NCI-H524 treated with DMSO at 0.1 percent for 48 hours (cell line): ENCODE measurements at regions not wholly inside any gene's neighbourhood (a gene's known extent, or its start where the extent isn't known, plus 50 kb on each side); places are given as distances from the start of the nearest gene placed in this dataset.

Source experiments
- DNase-seq: peaks from one replicate; lab custom pipeline; 2025; lab: John Stamatoyannopoulos, UW

- DNase-seq: no peak
Observed at GRCh38 chr10:128221807-128222206, 95.6 kb upstream of the MKI67 start.

GRCh38 chr10:128222332-128222849, 96.2 kb upstream of the MKI67 start:
- DNase-seq: no peak

- DNase-seq: no peak
Observed at GRCh38 chr10:128230401-128230800, 104.2 kb upstream of the MKI67 start.

- DNase-seq: no peak
Observed at GRCh38 chr10:128233422-128233821, 107.2 kb upstream of the MKI67 start.

GRCh38 chr10:128237710-128238109, 111.5 kb upstream of the MKI67 start:
- DNase-seq: no peak

- DNase-seq: no peak
Observed at GRCh38 chr10:128241023-128241422, 114.8 kb upstream of the MKI67 start.

- DNase-seq: no peak
Observed at GRCh38 chr10:128242641-128243040, 116.4 kb upstream of the MKI67 start.

- DNase-seq: no peak
Observed at GRCh38 chr10:128245026-128245425, 118.8 kb upstream of the MKI67 start.

- DNase-seq: no peak
Observed at GRCh38 chr10:128247576-128247975, 121.4 kb upstream of the MKI67 start.

GRCh38 chr10:128254476-128254875, 128.3 kb upstream of the MKI67 start:
- DNase-seq: no peak

- DNase-seq: no peak
Observed at GRCh38 chr10:128257428-128257827, 131.2 kb upstream of the MKI67 start.

GRCh38 chr10:128258421-128258976, 132.3 kb upstream of the MKI67 start:
- no peak for DNase-seq

- no peak for DNase-seq
Observed at GRCh38 chr10:128263891-128264688, 137.9 kb upstream of the MKI67 start.

- DNase-seq: no peak
Observed at GRCh38 chr10:128265596-128265995, 139.4 kb upstream of the MKI67 start.

GRCh38 chr10:128267581-128267980, 141.4 kb upstream of the MKI67 start:
- no peak for DNase-seq

- DNase-seq: no peak
Observed at GRCh38 chr10:128268015-128268722, 141.9 kb upstream of the MKI67 start.

GRCh38 chr10:128274938-128275337, 148.7 kb upstream of the MKI67 start:
- DNase-seq: no peak

- no peak for DNase-seq
Observed at GRCh38 chr10:128275388-128276177, 149.4 kb upstream of the MKI67 start.

- no peak for DNase-seq
Observed at GRCh38 chr10:128277267-128277840, 151.1 kb upstream of the MKI67 start.

GRCh38 chr10:128278362-128278761, 152.1 kb upstream of the MKI67 start:
- no peak for DNase-seq

- DNase-seq: no peak
Observed at GRCh38 chr10:128280271-128280670, 154.0 kb upstream of the MKI67 start.

GRCh38 chr10:128281343-128281742, 155.1 kb upstream of the MKI67 start:
- no peak for DNase-seq
